ENCODE measurements at regions not wholly inside any gene's neighbourhood (a gene's known extent, or its start where the extent isn't known, plus 50 kb on each side); places are given as distances from the start of the nearest gene placed in this dataset.

DNA sequence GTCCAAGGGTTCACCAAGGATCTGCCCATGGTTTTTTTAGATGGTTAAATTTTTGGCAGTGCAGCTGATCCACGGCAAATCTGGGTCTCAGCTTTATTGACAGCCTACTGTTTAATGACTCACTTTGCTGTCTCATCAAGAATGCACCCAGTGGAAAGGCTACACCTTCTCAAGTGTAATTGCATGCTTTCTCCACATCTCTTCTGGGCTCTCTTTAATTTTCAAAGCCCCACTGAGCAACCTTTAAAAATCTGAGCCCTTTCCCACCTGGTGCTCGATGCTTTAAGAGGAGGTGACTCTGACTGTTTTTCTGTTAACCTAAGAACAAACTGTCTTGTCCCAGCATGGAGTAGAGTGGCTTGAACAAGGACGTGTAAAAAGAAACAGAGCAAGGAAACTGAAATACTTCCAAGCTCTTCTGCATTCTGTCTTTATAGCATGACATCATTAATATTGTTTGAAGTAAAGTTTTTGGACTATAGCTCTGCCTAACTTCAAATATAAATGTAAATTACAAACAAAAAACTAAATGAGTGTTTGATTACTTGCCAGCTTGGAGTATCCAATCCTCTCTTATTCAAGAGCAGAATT is 214.2 kb upstream of the KRR1 start:
- Histone ChIP-seq H3K27me3 (ENCODE audit: control insufficient read depth, insufficient read depth, low read length) (no peaks in the 10 kb centered on the region), H3K9me1 (ENCODE audit: insufficient read depth, low read length) (peaks cover 17% of the 10 kb centered on the region), H4K91ac (ENCODE audit: insufficient read depth, low read depth, low read length) (peak overlapping the region; percentile 96), H3K4me2 (ENCODE audit: low read depth, low read length) (peak overlapping the region; percentile 77), H2BK120ac (ENCODE audit: low read depth, low read length) (peak overlapping the region; percentile 100), H4K8ac (ENCODE audit: low read depth in 2 of 2, low read length in 2 of 2) (peak overlapping the region; percentile 70 to 96), H2BK15ac (ENCODE audit: low read depth, low read length) (peak overlapping the region; percentile 87; the same call in 2 of the 3 replicates), H2AFZ (replicated peaks; ENCODE audit: low read length, poor library complexity) (peak overlapping the region; percentile 69), H3K79me1 (ENCODE audit: low read depth in 1 of 2, low read length in 2 of 2) (peaks cover 0 to 13% of the 10 kb centered on the region in 2 experiments; a peak in 2 of 4 replicates), H3K9ac (ENCODE audit: low read depth, low read length) (peak overlapping the region; percentile 59; the same call in 1 of the 2 replicates), H2BK5ac (ENCODE audit: low read depth, low read length, poor library complexity, severe bottlenecking) (peak overlapping the region; percentile 90), H3K56ac (ENCODE audit: extremely low read depth, insufficient read depth, low read length) (peak overlapping the region; percentile 98), H3K36me3 (ENCODE audit: control insufficient read depth, insufficient read depth, low read length) (no peaks in the 10 kb centered on the region), H2AK5ac (ENCODE audit: low read depth, low read length) (peak overlapping the region; percentile 85), H3K4me3 (ENCODE audit: insufficient read depth, low read depth, low read length) (no peak overlapping the region), H3K4me1 (ENCODE audit: control insufficient read depth, insufficient read depth, low read length) (peaks cover 29% of the 10 kb centered on the region), H3K23ac (ENCODE audit: low read depth, low read length) (peak overlapping the region; percentile 98), H4K20me1 (ENCODE audit: insufficient read depth, low read length) (no peaks in the 10 kb centered on the region), H4K5ac (ENCODE audit: low read depth, low read length) (peak overlapping the region; percentile 77), H2AK9ac (replicated peaks; ENCODE audit: low read depth, low read length, poor library complexity) (no peak overlapping the region), H3K18ac (ENCODE audit: low read depth, low read length) (peak overlapping the region; percentile 99), H3K14ac (replicated peaks; ENCODE audit: low read depth, low read length) (peak overlapping the region; percentile 98), H3K27ac (ENCODE audit: insufficient read depth, low read length) (peak overlapping the region; percentile 93), H3K4ac (ENCODE audit: low read depth, low read length) (peak overlapping the region; percentile 98), H3K9me3 (ENCODE audit: control insufficient read depth, insufficient read depth, low read length) (no peaks in the 10 kb centered on the region), H2BK20ac (ENCODE audit: low read depth, low read length) (peak overlapping the region; percentile 100)
- dilution Hi-C loops (cut with HindIII; ENCODE audit: low sequenced_read_pairs, unreplicated experiment) (no loop called here), in situ Hi-C loops (cut with MboI; ENCODE audit: low sequenced_read_pairs) (no loop called here), intact Hi-C loops (cut with micrococcal nuclease) (loop anchor here (2.0 kb wide), 3 partner anchors 19 to 199 kb away; no protein-coding TSS in a partner anchor)
- CTCF ChIA-PET = interaction anchor here (0.6 to 1.4 kb wide), 6 partner anchors 8 to 243 kb away, joined by 3 to 4 read pairs (median 3); no protein-coding TSS in a partner anchor
- BruUV-seq (replicated peaks) = no TSS peak
- peak; percentile 36 for ATAC-seq (ENCODE audit: low read depth)
- peak; percentile 29; the same call in 1 of the 2 replicates for TF ChIP-seq RAD21 (IDR thresholded peaks at IDR 0.05; ENCODE audit: low read length)
- TF ChIP-seq MXI1 (IDR thresholded peaks at IDR 0.05; ENCODE audit: borderline replicate concordance, low read depth, low read length) = no peak
- TF ChIP-seq MAFK (IDR thresholded peaks at IDR 0.05; ENCODE audit: low read depth, low read length) = peak; percentile 75
- DNase-seq = peak; percentile 74
- POLR2A ChIA-PET (ENCODE audit: unreplicated experiment) = interaction anchor here (0.6 kb wide), 1 partner anchor 13 kb away, joined by 3 read pairs; no protein-coding TSS in a partner anchor
- WGBS, 2 experiments (ENCODE audit: extremely low coverage in 2 of 2, insufficient read length in 1 of 2) = no CpG with 5 or more reads among the region's 3 CpGs
